Osteoblast (primary cell): ENCODE measurements at regions not wholly inside any gene's neighbourhood (a gene's known extent, or its start where the extent isn't known, plus 50 kb on each side); places are given as distances from the start of the nearest gene placed in this dataset.
"Not testable (repeated sequence)": the region's sequence is repeated elsewhere in the genome, so short reads cannot be mapped to it uniquely, and the experiment has no call there.

Experiments
- DNase-seq: peaks from one replicate; pipeline ENCODE4 v3.0.0; 2011; ENCODE audit warnings: low spot score, mixed read lengths; ENCODE audit not compliant: insufficient read length; ENCODE audit errors: missing footprints
- H2AFZ ChIP-seq: 2 replicates; pipeline ENCODE4 v1.6.0; 2011; ENCODE audit warnings: mild to moderate bottlenecking, low read length
- H3K27ac ChIP-seq: 2 replicates; pipeline ENCODE4 v1.5.1; 2011; ENCODE audit warnings: mild to moderate bottlenecking, low read depth, low read length, moderate library complexity
- H3K27me3 ChIP-seq: 2 replicates; pipeline ENCODE4 v1.6.0; 2012; ENCODE audit warnings: mild to moderate bottlenecking, control low read depth, inconsistent platforms, low read length, moderate library complexity; ENCODE audit not compliant: insufficient read depth
- H3K36me3 ChIP-seq: 2 replicates; pipeline ENCODE4 v1.5.1; 2011; ENCODE audit warnings: mild to moderate bottlenecking, low read length, control low read depth, moderate library complexity; ENCODE audit not compliant: insufficient read depth
- H3K4me1 ChIP-seq: 2 replicates; pipeline ENCODE4 v1.5.1; 2011; ENCODE audit warnings: mild to moderate bottlenecking, low read length, control low read depth, moderate library complexity; ENCODE audit not compliant: insufficient read depth
- H3K4me2 ChIP-seq: 2 replicates; pipeline ENCODE4 v1.6.0; 2011; ENCODE audit warnings: mild to moderate bottlenecking, low read length; ENCODE audit not compliant: insufficient read depth
- H3K4me3 ChIP-seq: fragments of 200-600 bp; sonication (generic); 3 replicates; pipeline ENCODE4 v1.5.1; 2012; ENCODE audit warnings: mild to moderate bottlenecking, low read length, inconsistent platforms; ENCODE audit not compliant: insufficient read depth
- H3K79me2 ChIP-seq: 2 replicates; pipeline ENCODE4 v1.6.0; 2012; ENCODE audit warnings: mild to moderate bottlenecking, low read length, control low read depth, inconsistent platforms; ENCODE audit not compliant: insufficient read depth
- H3K9me3 ChIP-seq: 2 replicates; pipeline ENCODE4 v1.5.1; 2011; ENCODE audit warnings: low read depth, low read length, control low read depth
- H4K20me1 ChIP-seq: 2 replicates; pipeline ENCODE4 v1.6.0; 2012; ENCODE audit warnings: mild to moderate bottlenecking, low read length, control low read depth; ENCODE audit not compliant: insufficient read depth
- TF ChIP-seq, protein P1 (sequence below): IDR thresholded peaks from 2 replicates; pipeline ENCODE4 v1.5.1; 2011; ENCODE audit warnings: mild to moderate bottlenecking, low read depth, low read length, moderate library complexity; ENCODE audit errors: extremely low read depth

DNA sequence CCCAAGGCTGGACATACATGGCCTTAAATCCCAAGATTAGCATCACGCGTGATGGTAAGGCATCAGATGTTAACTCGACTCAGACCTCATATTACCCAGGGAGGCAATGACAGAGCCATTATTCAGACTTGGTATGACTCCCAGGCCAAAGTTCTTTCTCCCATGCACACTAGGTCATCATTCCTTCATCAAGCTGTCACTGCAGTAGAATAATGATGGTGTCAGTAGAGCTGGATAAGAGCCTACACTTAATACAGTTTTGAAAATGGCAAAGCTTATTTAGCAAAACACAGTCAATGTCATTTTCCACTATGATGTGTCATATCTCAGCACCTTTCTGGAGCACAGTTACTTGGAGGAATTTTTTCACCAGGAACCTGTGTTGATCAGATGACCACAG lies 663.3 kb downstream of the SUCLG1 start:
- Histone ChIP-seq H3K27ac (no peak overlapping the region), H3K36me3 (no peaks in the 10 kb centered on the region), H3K27me3 (no peaks in the 10 kb centered on the region), H3K4me3 (no peak overlapping the region), H4K20me1 (no peaks in the 10 kb centered on the region), H3K4me2 (no peak overlapping the region), H2AFZ (no peak overlapping the region), H3K4me1 (no peaks in the 10 kb centered on the region), H3K79me2 (no peaks in the 10 kb centered on the region), H3K9me3 (no peaks in the 10 kb centered on the region)
- no peak for DNase-seq
- TF ChIP-seq, protein P1, sequence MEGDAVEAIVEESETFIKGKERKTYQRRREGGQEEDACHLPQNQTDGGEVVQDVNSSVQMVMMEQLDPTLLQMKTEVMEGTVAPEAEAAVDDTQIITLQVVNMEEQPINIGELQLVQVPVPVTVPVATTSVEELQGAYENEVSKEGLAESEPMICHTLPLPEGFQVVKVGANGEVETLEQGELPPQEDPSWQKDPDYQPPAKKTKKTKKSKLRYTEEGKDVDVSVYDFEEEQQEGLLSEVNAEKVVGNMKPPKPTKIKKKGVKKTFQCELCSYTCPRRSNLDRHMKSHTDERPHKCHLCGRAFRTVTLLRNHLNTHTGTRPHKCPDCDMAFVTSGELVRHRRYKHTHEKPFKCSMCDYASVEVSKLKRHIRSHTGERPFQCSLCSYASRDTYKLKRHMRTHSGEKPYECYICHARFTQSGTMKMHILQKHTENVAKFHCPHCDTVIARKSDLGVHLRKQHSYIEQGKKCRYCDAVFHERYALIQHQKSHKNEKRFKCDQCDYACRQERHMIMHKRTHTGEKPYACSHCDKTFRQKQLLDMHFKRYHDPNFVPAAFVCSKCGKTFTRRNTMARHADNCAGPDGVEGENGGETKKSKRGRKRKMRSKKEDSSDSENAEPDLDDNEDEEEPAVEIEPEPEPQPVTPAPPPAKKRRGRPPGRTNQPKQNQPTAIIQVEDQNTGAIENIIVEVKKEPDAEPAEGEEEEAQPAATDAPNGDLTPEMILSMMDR: no peak

DNA sequence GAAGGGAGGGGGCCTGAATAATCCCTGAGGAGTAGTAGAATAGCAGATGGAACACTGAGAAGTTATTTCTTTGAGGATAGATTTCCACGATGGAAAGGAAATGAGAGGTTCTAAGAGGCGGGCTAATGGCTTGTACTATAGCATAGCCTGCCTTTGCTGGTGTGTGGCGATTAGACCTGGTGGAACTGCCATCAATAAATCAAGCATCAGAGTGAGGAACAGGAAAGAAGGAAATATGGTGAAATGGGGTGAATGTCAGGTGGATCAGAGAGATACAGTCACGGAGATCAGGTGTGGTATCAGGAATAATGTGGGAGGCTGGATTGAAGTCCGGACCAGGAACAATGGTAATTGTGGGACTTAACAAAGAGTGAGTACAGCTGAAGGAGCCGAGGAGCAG lies 668.6 kb downstream of the SUCLG1 start:
- not testable (repeated sequence) for H3K9me3 ChIP-seq, H3K79me2 ChIP-seq, H4K20me1 ChIP-seq, H3K27ac ChIP-seq, DNase-seq, H3K36me3 ChIP-seq, H3K4me3 ChIP-seq, H3K4me1 ChIP-seq, H3K27me3 ChIP-seq, H2AFZ ChIP-seq, H3K4me2 ChIP-seq

DNA sequence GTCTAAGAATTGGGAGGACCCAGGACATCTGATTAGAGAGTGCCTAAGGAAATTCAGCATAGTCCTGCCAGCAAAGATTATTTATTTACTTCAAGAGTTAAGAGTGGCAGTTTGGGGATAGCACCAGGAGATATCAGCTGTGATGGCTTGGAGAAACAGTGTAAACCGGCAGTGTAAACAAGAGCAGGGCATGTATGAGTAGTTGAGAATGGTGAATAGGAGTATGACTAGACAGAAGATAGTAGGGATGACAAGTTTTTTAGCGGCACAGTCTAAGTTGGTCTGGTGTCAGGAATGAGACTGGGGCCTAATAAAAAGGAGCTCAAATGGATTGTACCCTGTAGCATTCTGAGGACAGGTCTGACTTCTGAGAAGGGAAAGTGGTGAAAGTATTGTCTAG lies 669.4 kb downstream of the SUCLG1 start:
- not testable (repeated sequence) for H3K4me3 ChIP-seq, H3K4me1 ChIP-seq, H2AFZ ChIP-seq, H3K9me3 ChIP-seq, H3K27ac ChIP-seq, H3K27me3 ChIP-seq, H3K4me2 ChIP-seq, DNase-seq, H3K79me2 ChIP-seq, H4K20me1 ChIP-seq, H3K36me3 ChIP-seq

DNA sequence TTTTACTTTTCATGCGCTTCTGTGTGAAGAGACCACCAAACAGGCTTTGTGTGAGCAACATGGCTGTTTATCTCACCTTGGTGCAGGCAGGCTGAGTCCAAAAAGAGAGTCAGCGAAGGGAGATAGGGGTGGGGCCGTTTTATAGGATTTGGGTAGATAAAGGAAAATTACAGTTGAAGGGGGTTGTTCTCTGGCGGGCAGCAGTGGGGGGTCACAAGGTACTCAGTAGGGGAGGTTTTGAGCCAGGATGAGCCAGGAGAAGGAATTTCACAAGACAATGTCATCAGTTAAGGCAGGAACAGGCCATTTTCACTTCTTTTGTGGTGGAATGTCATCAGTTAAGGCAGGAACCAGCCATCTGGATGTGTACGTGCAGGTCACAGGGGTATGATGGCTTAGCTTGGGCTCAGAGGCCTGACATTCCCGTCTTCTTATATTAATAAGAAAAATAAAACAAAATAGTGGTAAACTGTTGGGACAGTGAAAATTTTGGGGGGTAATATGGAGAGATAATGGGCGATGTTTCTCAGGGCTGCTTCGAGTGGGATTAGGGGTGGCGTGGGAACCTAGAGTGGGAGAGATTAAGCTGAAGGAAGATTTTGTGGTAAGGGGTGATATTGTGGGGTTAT lies 670.0 kb downstream of the SUCLG1 start:
- H3K36me3 ChIP-seq, H2AFZ ChIP-seq, H3K27ac ChIP-seq, H3K27me3 ChIP-seq, H3K79me2 ChIP-seq, H3K9me3 ChIP-seq, H4K20me1 ChIP-seq, H3K4me2 ChIP-seq, DNase-seq, H3K4me1 ChIP-seq, H3K4me3 ChIP-seq: not testable (repeated sequence)

DNA sequence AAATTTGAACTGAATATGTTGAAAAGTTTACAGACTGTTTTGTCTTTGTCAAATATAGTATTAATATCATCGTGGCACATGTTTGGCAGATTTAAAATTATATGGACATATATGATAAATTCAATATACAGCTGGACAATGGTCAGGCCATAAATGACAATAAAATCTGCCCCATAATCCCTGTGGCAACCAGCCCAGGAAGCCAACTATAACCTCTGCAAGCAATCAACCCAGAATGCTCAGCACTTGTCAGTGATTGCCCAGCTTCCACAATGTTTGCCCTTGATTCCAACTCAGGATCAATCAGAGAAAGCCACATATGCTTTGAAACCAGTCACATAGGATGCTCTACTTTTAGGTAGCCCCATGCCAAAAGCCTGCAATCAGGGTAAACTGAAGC lies 671.9 kb downstream of the SUCLG1 start:
- no peaks in the 10 kb centered on the region for H3K4me1 ChIP-seq
- no peak overlapping the region for H3K4me3 ChIP-seq
- TF ChIP-seq, protein P1: no peak
- H3K4me2 ChIP-seq: no peak overlapping the region
- H4K20me1 ChIP-seq: no peaks in the 10 kb centered on the region
- H3K79me2 ChIP-seq: no peaks in the 10 kb centered on the region
- H3K36me3 ChIP-seq: no peaks in the 10 kb centered on the region
- no peaks in the 10 kb centered on the region for H3K9me3 ChIP-seq
- DNase-seq: no peak
- H3K27me3 ChIP-seq: no peaks in the 10 kb centered on the region
- H3K27ac ChIP-seq: no peak overlapping the region
- H2AFZ ChIP-seq: no peak overlapping the region
